ENCODE measurements at regions not wholly inside any gene's neighbourhood (a gene's known extent, or its start where the extent isn't known, plus 50 kb on each side); places are given as distances from the start of the nearest gene placed in this dataset.

GRCh38 chr5:125560476-125561225, 814.2 kb upstream of the ZNF608 start:
- TF ChIP-seq, protein P1, sequence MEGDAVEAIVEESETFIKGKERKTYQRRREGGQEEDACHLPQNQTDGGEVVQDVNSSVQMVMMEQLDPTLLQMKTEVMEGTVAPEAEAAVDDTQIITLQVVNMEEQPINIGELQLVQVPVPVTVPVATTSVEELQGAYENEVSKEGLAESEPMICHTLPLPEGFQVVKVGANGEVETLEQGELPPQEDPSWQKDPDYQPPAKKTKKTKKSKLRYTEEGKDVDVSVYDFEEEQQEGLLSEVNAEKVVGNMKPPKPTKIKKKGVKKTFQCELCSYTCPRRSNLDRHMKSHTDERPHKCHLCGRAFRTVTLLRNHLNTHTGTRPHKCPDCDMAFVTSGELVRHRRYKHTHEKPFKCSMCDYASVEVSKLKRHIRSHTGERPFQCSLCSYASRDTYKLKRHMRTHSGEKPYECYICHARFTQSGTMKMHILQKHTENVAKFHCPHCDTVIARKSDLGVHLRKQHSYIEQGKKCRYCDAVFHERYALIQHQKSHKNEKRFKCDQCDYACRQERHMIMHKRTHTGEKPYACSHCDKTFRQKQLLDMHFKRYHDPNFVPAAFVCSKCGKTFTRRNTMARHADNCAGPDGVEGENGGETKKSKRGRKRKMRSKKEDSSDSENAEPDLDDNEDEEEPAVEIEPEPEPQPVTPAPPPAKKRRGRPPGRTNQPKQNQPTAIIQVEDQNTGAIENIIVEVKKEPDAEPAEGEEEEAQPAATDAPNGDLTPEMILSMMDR (IDR thresholded peaks at IDR 0.05), result no peak
- TF ChIP-seq EZH2 (IDR thresholded peaks at IDR 0.05), result no peak
